Loucy (cell line): ENCODE measurements at regions not wholly inside any gene's neighbourhood (a gene's known extent, or its start where the extent isn't known, plus 50 kb on each side); places are given as distances from the start of the nearest gene placed in this dataset.

Source experiments
- EZH2phosphoT487 ChIP-seq: fragments of 200-600 bp; IDR thresholded peaks from 2 replicates; pipeline ENCODE4 v1.6.1; 2018; ENCODE audit warnings: antibody characterized with exemption, mild to moderate bottlenecking, moderate library complexity, borderline replicate concordance
- TF ChIP-seq, protein P1 (sequence below): fragments of 200-600 bp; sonication (generic); conservative IDR thresholded peaks from 2 replicates; pipeline ENCODE4 v1.5.1; 2014; ENCODE audit warnings: mild to moderate bottlenecking, antibody characterized with exemption, low read length

DNA sequence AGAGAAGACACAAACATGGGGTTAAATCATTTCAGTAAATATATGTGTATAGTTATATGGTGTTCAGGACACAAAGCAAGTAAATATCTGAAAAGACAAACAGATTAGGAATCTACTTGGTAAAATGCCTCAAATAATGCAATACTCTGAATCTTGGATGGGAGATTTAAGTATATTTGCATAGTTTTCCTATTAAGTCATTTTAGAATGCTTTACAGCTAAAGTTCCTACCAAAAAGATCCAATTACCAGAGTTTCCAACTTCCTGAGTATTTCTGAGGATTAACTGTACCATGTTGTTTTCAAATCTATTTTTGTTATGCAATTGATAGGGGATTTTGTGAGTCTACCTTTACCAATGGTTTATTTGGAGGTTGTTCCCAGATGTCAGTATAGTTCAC, 424.4 kb upstream of the CCDC179 start:
- TF ChIP-seq, protein P1, sequence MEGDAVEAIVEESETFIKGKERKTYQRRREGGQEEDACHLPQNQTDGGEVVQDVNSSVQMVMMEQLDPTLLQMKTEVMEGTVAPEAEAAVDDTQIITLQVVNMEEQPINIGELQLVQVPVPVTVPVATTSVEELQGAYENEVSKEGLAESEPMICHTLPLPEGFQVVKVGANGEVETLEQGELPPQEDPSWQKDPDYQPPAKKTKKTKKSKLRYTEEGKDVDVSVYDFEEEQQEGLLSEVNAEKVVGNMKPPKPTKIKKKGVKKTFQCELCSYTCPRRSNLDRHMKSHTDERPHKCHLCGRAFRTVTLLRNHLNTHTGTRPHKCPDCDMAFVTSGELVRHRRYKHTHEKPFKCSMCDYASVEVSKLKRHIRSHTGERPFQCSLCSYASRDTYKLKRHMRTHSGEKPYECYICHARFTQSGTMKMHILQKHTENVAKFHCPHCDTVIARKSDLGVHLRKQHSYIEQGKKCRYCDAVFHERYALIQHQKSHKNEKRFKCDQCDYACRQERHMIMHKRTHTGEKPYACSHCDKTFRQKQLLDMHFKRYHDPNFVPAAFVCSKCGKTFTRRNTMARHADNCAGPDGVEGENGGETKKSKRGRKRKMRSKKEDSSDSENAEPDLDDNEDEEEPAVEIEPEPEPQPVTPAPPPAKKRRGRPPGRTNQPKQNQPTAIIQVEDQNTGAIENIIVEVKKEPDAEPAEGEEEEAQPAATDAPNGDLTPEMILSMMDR: no peak
- TF ChIP-seq EZH2phosphoT487: no peak
